Activated CD8-positive, alpha-beta T cell treated with anti-CD3 and anti-CD28 coated beads, Interleukin-2, amount 10 ng/mL, durations not matched to agents 7 days and 5 days (primary cell): ENCODE measurements at regions not wholly inside any gene's neighbourhood (a gene's known extent, or its start where the extent isn't known, plus 50 kb on each side); places are given as distances from the start of the nearest gene placed in this dataset.

ENCODE experiments used
- ATAC-seq: fragments of 150-1000 bp; cut with Tn5 transposase; one replicate; pipeline ENCODE4 v1.10.0; 2021; ENCODE audit warnings: moderate library complexity
- CTCF ChIA-PET: fragments of 350-600 bp; sonication (Branson Sonifier 250); formaldehyde crosslinking; loops from one replicate; lab custom pipeline; 2021; ENCODE audit warnings: antibody characterized with exemption; lab: Charles Lee
- POLR2A ChIA-PET: fragments of 350-600 bp; sonication (Branson Sonifier 250); formaldehyde crosslinking; loops from one replicate; lab custom pipeline; 2021; ENCODE audit warnings: antibody characterized with exemption; lab: Charles Lee
- DNase-seq: peaks from one replicate; pipeline ENCODE4 v3.0.0-alpha.2; 2020
- H3K27ac Mint-ChIP-seq: one replicate; pipeline ENCODE4 v1.8.0; 2021; ENCODE audit warnings: mild to moderate bottlenecking, mixed read lengths
- H3K27me3 Mint-ChIP-seq: one replicate; pipeline ENCODE4 v1.8.0; 2021; ENCODE audit warnings: low read depth, mixed read lengths
- H3K36me3 Mint-ChIP-seq: one replicate; pipeline ENCODE4 v1.8.0; 2021; ENCODE audit warnings: low read depth, mixed read lengths
- H3K4me1 Mint-ChIP-seq: one replicate; pipeline ENCODE4 v1.8.0; 2021; ENCODE audit warnings: low read depth, mixed read lengths
- H3K4me3 Mint-ChIP-seq: one replicate; pipeline ENCODE4 v1.8.0; 2021; ENCODE audit warnings: mild to moderate bottlenecking, mixed read lengths
- H3K9me3 Mint-ChIP-seq: one replicate; pipeline ENCODE4 v1.8.0; 2022; ENCODE audit warnings: mixed read lengths; ENCODE audit not compliant: insufficient read depth

GRCh38 chr12:100715976-100716944 is 78.3 kb upstream of the ANO4 start:
- CTCF ChIA-PET: no interaction called here
- ATAC-seq: no peak
- H3K4me3 Mint-ChIP-seq: no peak overlapping the region

GRCh38 chr12:100716945-100717732 is 77.4 kb upstream of the ANO4 start:
- H3K27me3 Mint-ChIP-seq: peaks cover 38% of the 10 kb centered on the region
- H3K27ac Mint-ChIP-seq: no peak overlapping the region
- no peaks in the 10 kb centered on the region for H3K4me1 Mint-ChIP-seq

More at GRCh38 chr12:100715976-100716944, 78.3 kb upstream of the ANO4 start:
- Mint-ChIP-seq H3K36me3 (no peaks in the 10 kb centered on the region), H3K27me3 (peaks cover 38% of the 10 kb centered on the region), H3K27ac (no peak overlapping the region), H3K9me3 (no peaks in the 10 kb centered on the region), H3K4me1 (no peaks in the 10 kb centered on the region)
- POLR2A ChIA-PET: no interaction called here
- DNase-seq: no peak

GRCh38 chr12:100717733-100718067 is 76.9 kb upstream of the ANO4 start:
- Mint-ChIP-seq H3K27ac (no peak overlapping the region), H3K4me3 (no peak overlapping the region), H3K27me3 (peaks cover 38% of the 10 kb centered on the region), H3K9me3 (no peaks in the 10 kb centered on the region), H3K36me3 (no peaks in the 10 kb centered on the region), H3K4me1 (no peaks in the 10 kb centered on the region)
- DNase-seq: no peak
- no peak for ATAC-seq
- POLR2A ChIA-PET: no interaction called here
- CTCF ChIA-PET: no interaction called here

More at GRCh38 chr12:100716945-100717732, 77.4 kb upstream of the ANO4 start:
- ChIA-PET CTCF (no interaction called here), POLR2A (no interaction called here)
- no peak for DNase-seq
- Mint-ChIP-seq H3K4me3 (no peak overlapping the region), H3K9me3 (no peaks in the 10 kb centered on the region), H3K36me3 (no peaks in the 10 kb centered on the region)
- ATAC-seq: no peak

GRCh38 chr12:100718187-100718586 is 76.4 kb upstream of the ANO4 start:
- no peaks in the 10 kb centered on the region for H3K36me3 Mint-ChIP-seq
- ATAC-seq (no peak), DNase-seq (no peak)
- no peak overlapping the region for H3K4me3 Mint-ChIP-seq
- peaks cover 38% of the 10 kb centered on the region for H3K27me3 Mint-ChIP-seq
- H3K4me1 Mint-ChIP-seq: no peaks in the 10 kb centered on the region
- H3K9me3 Mint-ChIP-seq: no peaks in the 10 kb centered on the region
- CTCF ChIA-PET: no interaction called here
- POLR2A ChIA-PET: interaction anchor here (0.6 kb wide), 1 partner anchor 476 kb away, joined by 3 read pairs; no protein-coding TSS in a partner anchor
- H3K27ac Mint-ChIP-seq: no peak overlapping the region

GRCh38 chr12:100720016-100720654 is 74.4 kb upstream of the ANO4 start:
- DNase-seq (no peak), ATAC-seq (no peak)
- Mint-ChIP-seq H3K4me3 (no peak overlapping the region), H3K27me3 (peaks cover 36% of the 10 kb centered on the region), H3K27ac (no peak overlapping the region), H3K4me1 (no peaks in the 10 kb centered on the region), H3K9me3 (no peaks in the 10 kb centered on the region), H3K36me3 (no peaks in the 10 kb centered on the region)
- CTCF ChIA-PET: no interaction called here
- POLR2A ChIA-PET: no interaction called here

- Mint-ChIP-seq H3K4me3 (no peak overlapping the region), H3K36me3 (no peaks in the 10 kb centered on the region), H3K27me3 (peaks cover 30% of the 10 kb centered on the region), H3K27ac (no peak overlapping the region), H3K4me1 (no peaks in the 10 kb centered on the region), H3K9me3 (no peaks in the 10 kb centered on the region)
- ChIA-PET POLR2A (no interaction called here), CTCF (no interaction called here)
- ATAC-seq (no peak), DNase-seq (no peak)
These were observed 73.4 kb upstream of the ANO4 start for GRCh38 chr12:100721169-100721568.

- peaks cover 11% of the 10 kb centered on the region for H3K27me3 Mint-ChIP-seq
- no peak overlapping the region for H3K4me3 Mint-ChIP-seq
- H3K36me3 Mint-ChIP-seq: no peaks in the 10 kb centered on the region
- ChIA-PET CTCF (no interaction called here), POLR2A (no interaction called here)
- no peaks in the 10 kb centered on the region for H3K4me1 Mint-ChIP-seq
- no peak for ATAC-seq
- H3K9me3 Mint-ChIP-seq: no peaks in the 10 kb centered on the region
- DNase-seq: no peak
- H3K27ac Mint-ChIP-seq: no peak overlapping the region
These were observed 70.5 kb upstream of the ANO4 start for GRCh38 chr12:100724071-100724470.

GRCh38 chr12:100733817-100734593 is 60.6 kb upstream of the ANO4 start:
- ChIA-PET POLR2A (no interaction called here), CTCF (no interaction called here)
- Mint-ChIP-seq H3K4me1 (no peaks in the 10 kb centered on the region), H3K4me3 (no peak overlapping the region), H3K9me3 (no peaks in the 10 kb centered on the region), H3K36me3 (no peaks in the 10 kb centered on the region), H3K27ac (no peak overlapping the region), H3K27me3 (peaks cover 7% of the 10 kb centered on the region)
- DNase-seq (no peak), ATAC-seq (no peak)

GRCh38 chr12:100737168-100737567 is 57.4 kb upstream of the ANO4 start:
- no peaks in the 10 kb centered on the region for H3K9me3 Mint-ChIP-seq
- ATAC-seq (no peak), DNase-seq (no peak)
- H3K4me3 Mint-ChIP-seq: no peak overlapping the region
- no peaks in the 10 kb centered on the region for H3K27me3 Mint-ChIP-seq
- POLR2A ChIA-PET: no interaction called here
- H3K36me3 Mint-ChIP-seq: no peaks in the 10 kb centered on the region
- H3K4me1 Mint-ChIP-seq: no peaks in the 10 kb centered on the region
- CTCF ChIA-PET: no interaction called here
- H3K27ac Mint-ChIP-seq: no peak overlapping the region

GRCh38 chr12:100738086-100738485 is 56.5 kb upstream of the ANO4 start:
- ChIA-PET CTCF (no interaction called here), POLR2A (no interaction called here)
- ATAC-seq (no peak), DNase-seq (no peak)
- H3K27me3 Mint-ChIP-seq: no peaks in the 10 kb centered on the region
- H3K36me3 Mint-ChIP-seq: no peaks in the 10 kb centered on the region
- no peaks in the 10 kb centered on the region for H3K9me3 Mint-ChIP-seq
- no peaks in the 10 kb centered on the region for H3K4me1 Mint-ChIP-seq
- no peak overlapping the region for H3K4me3 Mint-ChIP-seq
- no peak overlapping the region for H3K27ac Mint-ChIP-seq

- Mint-ChIP-seq H3K4me3 (no peak overlapping the region), H3K4me1 (no peaks in the 10 kb centered on the region), H3K36me3 (no peaks in the 10 kb centered on the region), H3K9me3 (no peaks in the 10 kb centered on the region), H3K27ac (no peak overlapping the region), H3K27me3 (no peaks in the 10 kb centered on the region)
- ChIA-PET CTCF (interaction anchor here (0.6 kb wide), 1 partner anchor 8 kb away, joined by 3 read pairs; no protein-coding TSS in a partner anchor), POLR2A (no interaction called here)
- ATAC-seq (no peak), DNase-seq (no peak)
These were observed 53.4 kb upstream of the ANO4 start for GRCh38 chr12:100741084-100741711.
